ACHN (cell line): ENCODE measurements at regions not wholly inside any gene's neighbourhood (a gene's known extent, or its start where the extent isn't known, plus 50 kb on each side); places are given as distances from the start of the nearest gene placed in this dataset.
A peak's percentile ranks its signal among the peaks of the same experiment; 100 is the strongest.

Experiments
- DNase-seq: peaks from one replicate; pipeline ENCODE4 v3.0.0-alpha.2; 2015
- in situ Hi-C: cut with HindIII; loops from 2 replicates; pipeline ENCODE4 v1.10.0; 2017; ENCODE audit warnings: low sequenced_read_pairs, low pct_ligation_motif_present, low pct_unique_long_range_greater_than_20kb

GRCh38 chr6:97443408-97444080, 160.5 kb upstream of the MMS22L start:
- no peak for DNase-seq
- in situ Hi-C loops = no loop called here

- in situ Hi-C loops = no loop called here
- DNase-seq = no peak
Measured at GRCh38 chr6:97445407-97445806, 162.4 kb upstream of the MMS22L start.

- no peak for DNase-seq
- in situ Hi-C loops = no loop called here
Measured at GRCh38 chr6:97449444-97449966, 166.5 kb upstream of the MMS22L start.

- DNase-seq = no peak
- in situ Hi-C loops = no loop called here
Measured at GRCh38 chr6:97450087-97450486, 167.1 kb upstream of the MMS22L start.

GRCh38 chr6:97456070-97456469, 173.1 kb upstream of the MMS22L start:
- in situ Hi-C loops = no loop called here
- no peak for DNase-seq

- in situ Hi-C loops = no loop called here
- no peak for DNase-seq
Measured at GRCh38 chr6:97459535-97459934, 176.5 kb upstream of the MMS22L start.

GRCh38 chr6:97459986-97460385, 177.0 kb upstream of the MMS22L start:
- DNase-seq = no peak
- in situ Hi-C loops = no loop called here

GRCh38 chr6:97460394-97461080, 177.5 kb upstream of the MMS22L start:
- no peak for DNase-seq
- in situ Hi-C loops = no loop called here

GRCh38 chr6:97461218-97461617, 178.2 kb upstream of the MMS22L start:
- no peak for DNase-seq
- in situ Hi-C loops = no loop called here

- no peak for DNase-seq
- in situ Hi-C loops = no loop called here
Measured at GRCh38 chr6:97462031-97462430, 179.0 kb upstream of the MMS22L start.

- in situ Hi-C loops = no loop called here
- no peak for DNase-seq
Measured at GRCh38 chr6:97462938-97463598, 180.1 kb upstream of the MMS22L start.

- in situ Hi-C loops = no loop called here
- DNase-seq = no peak
Measured at GRCh38 chr6:97465877-97466561, 183.0 kb upstream of the MMS22L start.

GRCh38 chr6:97468981-97469380, 186.0 kb upstream of the MMS22L start:
- in situ Hi-C loops = no loop called here
- no peak for DNase-seq

GRCh38 chr6:97469451-97469850, 186.4 kb upstream of the MMS22L start:
- in situ Hi-C loops = no loop called here
- DNase-seq = no peak

GRCh38 chr6:97470322-97470721, 187.3 kb upstream of the MMS22L start:
- DNase-seq = no peak
- in situ Hi-C loops = no loop called here

- in situ Hi-C loops = no loop called here
- DNase-seq = no peak
Measured at GRCh38 chr6:97473979-97474378, 191.0 kb upstream of the MMS22L start.

GRCh38 chr6:97497713-97498331, 214.8 kb upstream of the MMS22L start:
- peak; percentile 66 for DNase-seq
- in situ Hi-C loops = no loop called here

GRCh38 chr6:97501853-97502252, 218.8 kb upstream of the MMS22L start:
- in situ Hi-C loops = no loop called here
- no peak for DNase-seq

GRCh38 chr6:97508646-97509045, 225.6 kb upstream of the MMS22L start:
- in situ Hi-C loops = no loop called here

More at GRCh38 chr6:97508646-97509045, 225.6 kb upstream of the MMS22L start:
- no peak for DNase-seq
